ENCODE measurements at regions not wholly inside any gene's neighbourhood (a gene's known extent, or its start where the extent isn't known, plus 50 kb on each side); places are given as distances from the start of the nearest gene placed in this dataset.

DNA sequence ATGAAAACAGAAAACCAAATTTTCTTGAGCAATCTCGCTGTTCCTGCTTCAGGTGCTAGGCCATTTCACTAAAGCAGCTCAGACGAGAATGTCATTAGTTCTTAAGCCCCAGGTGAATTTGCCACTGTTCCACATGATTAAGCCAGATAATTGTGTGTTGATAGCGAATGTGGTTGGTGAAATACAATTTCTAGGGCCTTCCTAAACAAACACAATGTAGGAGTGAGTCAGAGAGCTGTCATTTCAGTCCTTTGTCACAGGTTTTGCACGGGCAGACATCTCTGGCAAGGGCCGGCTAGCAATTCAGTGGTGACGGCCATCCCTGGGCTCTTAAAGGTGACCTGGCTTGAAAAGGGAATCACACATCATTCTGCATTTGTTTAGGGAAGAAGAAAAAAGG, 170.7 kb downstream of the TMEM182 start:
- Mint-ChIP-seq H3K36me3 (ENCODE audit: low read depth) (no peaks in the 10 kb centered on the region), H3K4me1 (ENCODE audit: low read depth) (no peaks in the 10 kb centered on the region), H3K4me3 (no peak overlapping the region), H3K9me3 (peaks cover 14% of the 10 kb centered on the region), H3K27ac (no peak overlapping the region), H3K27me3 (ENCODE audit: insufficient read depth) (no peaks in the 10 kb centered on the region; the same call in 1 of the 2 replicates)
- DNase-seq: no peak
- TF ChIP-seq CTCF (IDR thresholded peaks at IDR 0.05): no peak

- DNase-seq: no peak
- no peaks in the 10 kb centered on the region for H3K4me1 Mint-ChIP-seq (ENCODE audit: low read depth)
- no peak for TF ChIP-seq CTCF (IDR thresholded peaks at IDR 0.05)
- H3K9me3 Mint-ChIP-seq: peaks cover 28% of the 10 kb centered on the region
- H3K4me3 Mint-ChIP-seq: no peak overlapping the region
- H3K36me3 Mint-ChIP-seq (ENCODE audit: low read depth): peaks cover 4% of the 10 kb centered on the region; the same call in 1 of the 2 replicates
- no peaks in the 10 kb centered on the region; the same call in 1 of the 2 replicates for H3K27me3 Mint-ChIP-seq (ENCODE audit: insufficient read depth)
- no peak overlapping the region for H3K27ac Mint-ChIP-seq
These were observed 177.4 kb downstream of the TMEM182 start for GRCh38 chr2:102939207-102939606.

DNA sequence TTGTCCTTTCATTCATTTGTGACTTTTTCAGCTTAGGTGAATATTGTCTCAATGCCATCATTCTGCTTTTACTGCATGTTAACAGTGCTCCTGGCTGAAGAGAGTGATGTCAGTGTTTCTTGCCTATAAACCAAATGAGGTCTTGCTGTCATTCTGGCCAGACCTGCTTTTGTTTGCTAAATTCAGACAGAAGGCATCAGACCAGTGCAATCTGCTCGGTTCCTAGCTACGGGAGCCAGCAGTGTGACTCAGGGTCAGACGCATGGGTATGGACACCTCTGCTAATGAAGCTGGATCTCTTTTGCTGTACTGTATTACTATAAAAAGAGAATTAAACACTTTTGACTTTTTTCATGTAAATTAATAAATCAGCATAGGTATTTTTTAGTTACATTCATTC, 178.9 kb downstream of the TMEM182 start:
- DNase-seq: no peak
- no peaks in the 10 kb centered on the region for H3K4me1 Mint-ChIP-seq (ENCODE audit: low read depth)
- H3K36me3 Mint-ChIP-seq (ENCODE audit: low read depth): peaks cover 4% of the 10 kb centered on the region; the same call in 1 of the 2 replicates
- no peaks in the 10 kb centered on the region for H3K27me3 Mint-ChIP-seq (ENCODE audit: insufficient read depth)
- no peak overlapping the region for H3K27ac Mint-ChIP-seq
- H3K4me3 Mint-ChIP-seq: no peak overlapping the region
- TF ChIP-seq CTCF (IDR thresholded peaks at IDR 0.05): no peak
- peaks cover 28% of the 10 kb centered on the region for H3K9me3 Mint-ChIP-seq

- H3K27me3 Mint-ChIP-seq (ENCODE audit: insufficient read depth): no peaks in the 10 kb centered on the region
- H3K4me1 Mint-ChIP-seq (ENCODE audit: low read depth): no peaks in the 10 kb centered on the region
- no peak for DNase-seq
- no peak for TF ChIP-seq CTCF (IDR thresholded peaks at IDR 0.05)
- H3K4me3 Mint-ChIP-seq: no peak overlapping the region
- H3K27ac Mint-ChIP-seq: no peak overlapping the region
- H3K9me3 Mint-ChIP-seq: peaks cover 34% of the 10 kb centered on the region
- H3K36me3 Mint-ChIP-seq (ENCODE audit: low read depth): peaks cover 4% of the 10 kb centered on the region; the same call in 1 of the 2 replicates
These were observed 180.3 kb downstream of the TMEM182 start for GRCh38 chr2:102942107-102942506.

- DNase-seq: no peak
- Mint-ChIP-seq H3K4me3 (no peak overlapping the region), H3K27me3 (ENCODE audit: insufficient read depth) (no peaks in the 10 kb centered on the region), H3K4me1 (ENCODE audit: low read depth) (no peaks in the 10 kb centered on the region), H3K36me3 (ENCODE audit: low read depth) (peaks cover 4% of the 10 kb centered on the region; the same call in 1 of the 2 replicates), H3K9me3 (peaks cover 31% of the 10 kb centered on the region), H3K27ac (no peak overlapping the region)
- no peak for TF ChIP-seq CTCF (IDR thresholded peaks at IDR 0.05)
These were observed 181.4 kb downstream of the TMEM182 start for GRCh38 chr2:102943251-102943650.

Measured in HFFc6 (cell line).